ENCODE measurements at regions not wholly inside any gene's neighbourhood (a gene's known extent, or its start where the extent isn't known, plus 50 kb on each side); places are given as distances from the start of the nearest gene placed in this dataset.

- TF ChIP-seq POLR2A (IDR thresholded peaks at IDR 0.05; ENCODE audit: low read depth, low read length) (no peak), POLR2AphosphoS5 (IDR thresholded peaks at IDR 0.05; ENCODE audit: low read depth, low read length) (no peak), TAF1 (IDR thresholded peaks at IDR 0.05; ENCODE audit: borderline replicate concordance, low read depth, low read length) (no peak)
Measured at GRCh38 chr10:4121502-4122380, 336.7 kb upstream of the KLF6 start.

All from GM12892 (cell line).